LNCAP (cell line): ENCODE measurements at regions not wholly inside any gene's neighbourhood (a gene's known extent, or its start where the extent isn't known, plus 50 kb on each side); places are given as distances from the start of the nearest gene placed in this dataset.

Experiments used
- CTCF ChIP-seq: fragments of 450-650 bp; IDR thresholded peaks from 2 replicates; pipeline ENCODE4 v1.5.1; 2017; ENCODE audit warnings: mild to moderate bottlenecking

GRCh38 chr1:2858676-2859075 is 57.2 kb upstream of the TTC34 start:
- no peak for TF ChIP-seq CTCF

DNA sequence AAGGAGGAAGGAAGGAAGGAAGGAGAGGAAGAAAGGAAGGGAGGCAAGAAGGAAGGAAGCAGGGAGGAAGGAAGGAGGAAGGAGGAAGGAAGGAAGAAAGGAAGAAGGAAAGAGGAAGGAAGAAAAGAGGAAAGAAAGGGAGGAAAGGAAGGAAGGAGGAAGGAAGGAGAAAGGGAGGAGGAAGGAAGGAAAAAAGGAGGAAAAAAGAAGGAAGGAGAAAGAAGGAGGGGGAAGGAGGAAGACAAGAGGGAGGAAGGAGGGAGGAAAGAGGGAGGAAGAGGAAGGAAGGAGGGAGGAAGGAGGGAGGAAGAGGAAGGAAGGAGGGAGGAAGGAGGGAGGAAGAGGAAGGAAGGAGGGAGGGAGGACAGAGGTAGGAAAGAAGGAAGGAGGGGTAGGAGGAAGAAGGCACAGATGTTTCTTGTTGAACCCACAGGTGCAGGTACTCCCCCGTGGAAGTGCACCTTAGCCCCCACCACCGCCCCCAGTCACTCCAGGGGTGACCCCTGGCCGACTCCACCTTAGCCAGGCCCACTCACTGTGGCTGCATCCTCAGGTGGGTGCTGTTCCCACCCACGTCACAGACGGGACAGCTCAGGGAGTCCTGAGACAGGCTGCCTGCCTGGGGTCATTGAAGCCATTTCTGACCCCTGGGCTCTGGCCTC is 57.9 kb upstream of the TTC34 start:
- TF ChIP-seq CTCF = no peak

GRCh38 chr1:2859881-2860430 is 58.5 kb upstream of the TTC34 start:
- TF ChIP-seq CTCF = no peak

- TF ChIP-seq CTCF = no peak
Observed at GRCh38 chr1:2860476-2861142, 59.1 kb upstream of the TTC34 start.

- no peak for TF ChIP-seq CTCF
Observed at GRCh38 chr1:2861143-2861987, 59.9 kb upstream of the TTC34 start.

GRCh38 chr1:2861988-2862813 is 60.7 kb upstream of the TTC34 start:
- peak; percentile 27; the same call in 1 of the 2 replicates for TF ChIP-seq CTCF
